ENCODE measurements at regions not wholly inside any gene's neighbourhood (a gene's known extent, or its start where the extent isn't known, plus 50 kb on each side); places are given as distances from the start of the nearest gene placed in this dataset.

DNA sequence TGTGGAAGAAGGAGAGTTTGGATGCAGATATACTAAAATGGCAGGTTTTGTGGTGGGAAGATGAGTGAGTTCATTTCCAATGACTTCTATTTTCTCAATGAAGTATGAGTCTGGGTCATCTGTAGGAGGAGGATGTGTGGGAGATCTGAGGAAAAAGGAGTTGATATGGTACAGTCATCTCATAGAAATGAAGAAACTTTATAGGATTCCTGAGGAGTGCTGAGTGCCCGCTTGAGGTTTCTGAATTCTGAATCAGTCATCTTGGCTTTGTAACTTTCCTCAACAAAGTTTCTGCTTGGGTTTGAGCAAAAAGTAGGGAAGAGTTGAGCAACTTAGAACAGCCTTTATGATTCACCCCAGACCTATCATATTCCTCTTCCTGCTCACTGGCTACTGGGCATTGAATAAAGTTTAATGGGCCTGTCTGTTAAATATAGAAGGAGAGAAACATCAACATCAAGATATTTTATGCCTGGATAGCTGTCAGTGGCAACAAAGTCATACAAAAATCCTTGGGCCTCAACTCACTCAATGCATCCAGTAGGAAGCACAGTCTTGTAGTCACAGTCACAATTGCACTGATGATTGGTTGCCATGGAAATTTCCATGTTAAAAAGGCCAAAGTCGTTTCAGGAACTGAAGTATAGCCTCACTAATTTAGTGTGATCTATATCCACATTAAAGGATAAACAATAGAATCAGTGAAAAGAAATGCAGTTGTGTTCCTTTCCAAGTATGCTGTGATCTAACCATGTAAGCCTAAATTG, 284.7 kb downstream of the DUSP6 start:
- Histone ChIP-seq H3K4me3 (IDR thresholded peaks at IDR 0.05; ENCODE audit: insufficient read depth, low read depth, low read length) (no peak overlapping the region), H3K27ac (no peak overlapping the region), H3K4me2 (no peak overlapping the region), H3K9ac (no peak overlapping the region), H3K36me3 (ENCODE audit: insufficient read depth) (no peaks in the 10 kb centered on the region), H3K27me3 (ENCODE audit: insufficient read depth, low read depth) (no peaks in the 10 kb centered on the region), H4K20me1 (ENCODE audit: insufficient read depth) (no peaks in the 10 kb centered on the region), H2AFZ (ENCODE audit: low read depth) (no peak overlapping the region), H3K79me2 (ENCODE audit: insufficient read depth, low read depth) (no peaks in the 10 kb centered on the region), H3K4me1 (ENCODE audit: low read depth, poor library complexity, severe bottlenecking) (no peaks in the 10 kb centered on the region)
- TF ChIP-seq, protein P1, sequence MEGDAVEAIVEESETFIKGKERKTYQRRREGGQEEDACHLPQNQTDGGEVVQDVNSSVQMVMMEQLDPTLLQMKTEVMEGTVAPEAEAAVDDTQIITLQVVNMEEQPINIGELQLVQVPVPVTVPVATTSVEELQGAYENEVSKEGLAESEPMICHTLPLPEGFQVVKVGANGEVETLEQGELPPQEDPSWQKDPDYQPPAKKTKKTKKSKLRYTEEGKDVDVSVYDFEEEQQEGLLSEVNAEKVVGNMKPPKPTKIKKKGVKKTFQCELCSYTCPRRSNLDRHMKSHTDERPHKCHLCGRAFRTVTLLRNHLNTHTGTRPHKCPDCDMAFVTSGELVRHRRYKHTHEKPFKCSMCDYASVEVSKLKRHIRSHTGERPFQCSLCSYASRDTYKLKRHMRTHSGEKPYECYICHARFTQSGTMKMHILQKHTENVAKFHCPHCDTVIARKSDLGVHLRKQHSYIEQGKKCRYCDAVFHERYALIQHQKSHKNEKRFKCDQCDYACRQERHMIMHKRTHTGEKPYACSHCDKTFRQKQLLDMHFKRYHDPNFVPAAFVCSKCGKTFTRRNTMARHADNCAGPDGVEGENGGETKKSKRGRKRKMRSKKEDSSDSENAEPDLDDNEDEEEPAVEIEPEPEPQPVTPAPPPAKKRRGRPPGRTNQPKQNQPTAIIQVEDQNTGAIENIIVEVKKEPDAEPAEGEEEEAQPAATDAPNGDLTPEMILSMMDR (conservative IDR thresholded peaks at IDR 0.05; ENCODE audit: low read depth, low read length), result no peak

DNA sequence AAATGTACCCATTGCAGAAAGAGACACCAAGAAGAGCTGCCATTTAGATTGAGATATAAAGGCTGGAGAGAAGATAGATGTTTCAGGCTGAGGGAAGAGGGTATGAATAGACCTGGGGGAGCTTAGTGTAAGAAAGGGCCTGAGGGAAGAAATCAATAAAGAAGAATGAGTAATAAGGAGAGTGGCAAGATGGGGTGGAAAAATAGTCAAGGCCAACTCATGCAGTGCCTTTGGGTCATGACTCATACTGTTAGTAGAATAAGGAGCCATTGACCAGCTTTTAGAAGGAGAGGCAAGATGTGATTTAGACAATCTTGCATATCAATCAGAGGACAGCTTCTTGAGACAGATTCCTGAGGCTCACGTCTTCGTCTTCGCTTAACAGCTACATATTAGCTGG, 287.5 kb downstream of the DUSP6 start:
- TF ChIP-seq, protein P1 (conservative IDR thresholded peaks at IDR 0.05; ENCODE audit: low read depth, low read length), result no peak
- H3K27me3 ChIP-seq (ENCODE audit: insufficient read depth, low read depth), result no peaks in the 10 kb centered on the region
- no peak overlapping the region for H3K9ac ChIP-seq
- no peak overlapping the region for H3K27ac ChIP-seq
- H3K4me3 ChIP-seq (IDR thresholded peaks at IDR 0.05; ENCODE audit: insufficient read depth, low read depth, low read length), result no peak overlapping the region
- no peaks in the 10 kb centered on the region for H3K4me1 ChIP-seq (ENCODE audit: low read depth, poor library complexity, severe bottlenecking)
- no peaks in the 10 kb centered on the region for H4K20me1 ChIP-seq (ENCODE audit: insufficient read depth)
- no peaks in the 10 kb centered on the region for H3K79me2 ChIP-seq (ENCODE audit: insufficient read depth, low read depth)
- H2AFZ ChIP-seq (ENCODE audit: low read depth), result no peak overlapping the region
- no peak overlapping the region for H3K4me2 ChIP-seq
- H3K36me3 ChIP-seq (ENCODE audit: insufficient read depth), result no peaks in the 10 kb centered on the region

DNA sequence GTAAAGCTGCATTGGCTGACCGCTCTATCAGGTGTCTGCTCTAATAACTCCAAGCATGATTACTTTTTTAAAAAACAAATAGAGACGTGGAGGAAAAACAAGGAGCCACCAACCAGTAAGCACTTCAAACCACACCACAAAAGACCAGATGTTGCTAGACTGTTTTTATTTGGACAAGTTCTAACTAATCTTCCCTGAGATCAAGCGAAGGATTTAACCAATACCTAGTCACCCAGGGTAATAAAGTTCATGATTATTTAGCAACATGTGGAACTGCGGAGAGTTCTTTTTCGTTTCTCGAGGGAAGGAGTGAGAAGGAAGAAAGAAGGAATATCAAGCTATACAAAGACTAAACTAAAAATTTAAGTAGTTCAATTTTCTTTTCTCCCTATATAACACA, 288.1 kb downstream of the DUSP6 start:
- Histone ChIP-seq H3K36me3 (ENCODE audit: insufficient read depth) (no peaks in the 10 kb centered on the region), H3K27me3 (ENCODE audit: insufficient read depth, low read depth) (no peaks in the 10 kb centered on the region), H4K20me1 (ENCODE audit: insufficient read depth) (no peaks in the 10 kb centered on the region), H3K79me2 (ENCODE audit: insufficient read depth, low read depth) (no peaks in the 10 kb centered on the region), H3K9ac (no peak overlapping the region), H3K4me2 (no peak overlapping the region), H3K4me1 (ENCODE audit: low read depth, poor library complexity, severe bottlenecking) (no peaks in the 10 kb centered on the region), H2AFZ (ENCODE audit: low read depth) (no peak overlapping the region), H3K4me3 (IDR thresholded peaks at IDR 0.05; ENCODE audit: insufficient read depth, low read depth, low read length) (no peak overlapping the region), H3K27ac (no peak overlapping the region)
- TF ChIP-seq, protein P1 (conservative IDR thresholded peaks at IDR 0.05; ENCODE audit: low read depth, low read length), result no peak

DNA sequence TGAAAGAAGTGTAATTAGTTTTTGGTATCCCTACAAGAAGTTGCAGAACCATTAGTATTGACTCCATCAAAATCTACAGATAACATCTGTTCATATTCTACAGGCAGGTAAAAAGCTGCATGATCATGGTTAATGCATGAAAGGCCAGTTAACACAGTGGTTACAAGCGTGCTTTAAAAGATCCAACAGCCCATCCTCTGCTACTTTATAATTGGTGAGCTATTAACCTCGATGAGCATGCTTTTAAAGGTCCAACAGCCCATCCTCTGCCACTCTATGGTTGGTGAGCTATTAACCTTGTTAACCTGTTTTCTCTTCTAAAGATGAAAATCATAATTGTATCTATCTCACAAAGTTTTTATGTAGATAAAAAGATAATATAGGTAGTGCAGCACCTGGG, 289.3 kb downstream of the DUSP6 start:
- H3K36me3 ChIP-seq (ENCODE audit: insufficient read depth), result no peaks in the 10 kb centered on the region
- H3K4me2 ChIP-seq, result no peak overlapping the region
- no peaks in the 10 kb centered on the region for H4K20me1 ChIP-seq (ENCODE audit: insufficient read depth)
- no peak overlapping the region for H3K4me3 ChIP-seq (IDR thresholded peaks at IDR 0.05; ENCODE audit: insufficient read depth, low read depth, low read length)
- no peak overlapping the region for H2AFZ ChIP-seq (ENCODE audit: low read depth)
- no peaks in the 10 kb centered on the region for H3K79me2 ChIP-seq (ENCODE audit: insufficient read depth, low read depth)
- H3K27me3 ChIP-seq (ENCODE audit: insufficient read depth, low read depth), result no peaks in the 10 kb centered on the region
- H3K4me1 ChIP-seq (ENCODE audit: low read depth, poor library complexity, severe bottlenecking), result no peaks in the 10 kb centered on the region
- no peak overlapping the region for H3K9ac ChIP-seq
- no peak overlapping the region for H3K27ac ChIP-seq
- TF ChIP-seq, protein P1 (conservative IDR thresholded peaks at IDR 0.05; ENCODE audit: low read depth, low read length), result no peak
